RWPE2 (cell line): ENCODE measurements at regions not wholly inside any gene's neighbourhood (a gene's known extent, or its start where the extent isn't known, plus 50 kb on each side); places are given as distances from the start of the nearest gene placed in this dataset.

Source experiments
- ATAC-seq: fragments of 200-7000 bp; cut with Tn5 transposase; 3 replicates; pipeline ENCODE4 v1.9.1; 2021; ENCODE audit warnings: low read depth
- DNase-seq: peaks from one replicate; pipeline ENCODE4 v3.0.0-alpha.2; 2020; ENCODE audit warnings: low spot score
- H3K27ac ChIP-seq: fragments of 450-650 bp; 2 replicates; pipeline ENCODE4 v1.5.1; 2017; ENCODE audit warnings: mild to moderate bottlenecking; ENCODE audit not compliant: poor library complexity, severe bottlenecking
- H3K27me3 ChIP-seq: fragments of 250-450 bp; sonication (Bioruptor Pico); 2 replicates; pipeline ENCODE4 v1.5.1; 2021; ENCODE audit warnings: mild to moderate bottlenecking, moderate library complexity; ENCODE audit not compliant: insufficient read depth, poor library complexity, severe bottlenecking
- H3K36me3 ChIP-seq: fragments of 250-450 bp; sonication (Bioruptor Pico); 2 replicates; pipeline ENCODE4 v1.5.1; 2020; ENCODE audit warnings: low read depth, mild to moderate bottlenecking, moderate library complexity
- H3K4me1 ChIP-seq: fragments of 250-450 bp; sonication (Bioruptor Pico); 2 replicates; pipeline ENCODE4 v1.5.1; 2021; ENCODE audit warnings: mild to moderate bottlenecking, moderate library complexity; ENCODE audit not compliant: insufficient read depth, poor library complexity, severe bottlenecking
- H3K4me3 ChIP-seq: fragments of 250-450 bp; sonication (Bioruptor Pico); 2 replicates; pipeline ENCODE4 v1.5.1; 2021; ENCODE audit warnings: mild to moderate bottlenecking, moderate library complexity; ENCODE audit not compliant: severe bottlenecking
- H3K9me3 ChIP-seq: fragments of 250-450 bp; sonication (Bioruptor Pico); 2 replicates; pipeline ENCODE4 v1.5.1; 2021; ENCODE audit warnings: mild to moderate bottlenecking, moderate library complexity; ENCODE audit not compliant: severe bottlenecking
- CTCF ChIP-seq: fragments of 450-650 bp; IDR thresholded peaks from one replicate; pipeline ENCODE4 v1.5.1; 2017; ENCODE audit warnings: mild to moderate bottlenecking, moderate library complexity; ENCODE audit not compliant: poor library complexity, severe bottlenecking

- ATAC-seq, result no peak
- Histone ChIP-seq H3K27ac (no peak overlapping the region), H3K4me3 (no peak overlapping the region), H3K36me3 (no peaks in the 10 kb centered on the region), H3K27me3 (no peaks in the 10 kb centered on the region), H3K9me3 (no peaks in the 10 kb centered on the region), H3K4me1 (no peaks in the 10 kb centered on the region)
- no peak for TF ChIP-seq CTCF
- no peak for DNase-seq
Observed at GRCh38 chr3:89586676-89587075, 479.3 kb downstream of the EPHA3 start.

GRCh38 chr3:89606151-89606550, 498.7 kb downstream of the EPHA3 start:
- DNase-seq, result no peak

GRCh38 chr3:89612027-89612426, 504.6 kb downstream of the EPHA3 start:
- no peaks in the 10 kb centered on the region for H3K4me1 ChIP-seq
- no peak for DNase-seq
- no peaks in the 10 kb centered on the region for H3K36me3 ChIP-seq
- H3K27ac ChIP-seq, result no peak overlapping the region
- H3K27me3 ChIP-seq, result no peaks in the 10 kb centered on the region
- no peaks in the 10 kb centered on the region for H3K9me3 ChIP-seq
- no peak overlapping the region for H3K4me3 ChIP-seq
- no peak for TF ChIP-seq CTCF
- ATAC-seq, result no peak

More at GRCh38 chr3:89606151-89606550, 498.7 kb downstream of the EPHA3 start:
- H3K36me3 ChIP-seq, result no peaks in the 10 kb centered on the region
- no peaks in the 10 kb centered on the region for H3K27me3 ChIP-seq
- H3K27ac ChIP-seq, result no peak overlapping the region
- ATAC-seq, result no peak; the same call in 2 of the 3 replicates
- no peaks in the 10 kb centered on the region for H3K4me1 ChIP-seq
- no peak overlapping the region for H3K4me3 ChIP-seq
- TF ChIP-seq CTCF, result no peak
- no peaks in the 10 kb centered on the region for H3K9me3 ChIP-seq

- H3K27ac ChIP-seq, result no peak overlapping the region
- TF ChIP-seq CTCF, result no peak
- no peak for ATAC-seq
Observed at GRCh38 chr3:89613241-89613640, 505.8 kb downstream of the EPHA3 start.

GRCh38 chr3:89617706-89618105, 510.3 kb downstream of the EPHA3 start:
- no peak for TF ChIP-seq CTCF
- no peak for DNase-seq
- H3K9me3 ChIP-seq, result no peaks in the 10 kb centered on the region
- H3K27ac ChIP-seq, result no peak overlapping the region
- peak; percentile 60; the same call in 2 of the 3 replicates for ATAC-seq
- no peaks in the 10 kb centered on the region for H3K27me3 ChIP-seq
- H3K36me3 ChIP-seq, result no peaks in the 10 kb centered on the region
- no peaks in the 10 kb centered on the region for H3K4me1 ChIP-seq
- no peak overlapping the region for H3K4me3 ChIP-seq

More at GRCh38 chr3:89613241-89613640, 505.8 kb downstream of the EPHA3 start:
- no peak for DNase-seq
- H3K27me3 ChIP-seq, result no peaks in the 10 kb centered on the region
- H3K4me3 ChIP-seq, result no peak overlapping the region
- no peaks in the 10 kb centered on the region for H3K36me3 ChIP-seq
- no peaks in the 10 kb centered on the region for H3K4me1 ChIP-seq
- H3K9me3 ChIP-seq, result no peaks in the 10 kb centered on the region
